ENCODE measurements at regions not wholly inside any gene's neighbourhood (a gene's known extent, or its start where the extent isn't known, plus 50 kb on each side); places are given as distances from the start of the nearest gene placed in this dataset.
"Not testable (repeated sequence)": the region's sequence is repeated elsewhere in the genome, so short reads cannot be mapped to it uniquely, and the experiment has no call there.

GRCh38 chr3:116512931-116513330, 67.6 kb upstream of the LSAMP start:
- H3K4me3 ChIP-seq (ENCODE audit: low read depth in 1 of 3, low read length in 3 of 3): no peak overlapping the region
- no peak overlapping the region for H3K9ac ChIP-seq (ENCODE audit: low read depth in 1 of 2, low read length in 2 of 2)
- DNase-seq (ENCODE audit: low spot score): no peak
- no peak for TF ChIP-seq EGR1 (IDR thresholded peaks at IDR 0.05; ENCODE audit: low read depth in 2 of 2)
- no peak for TF ChIP-seq JUND (IDR thresholded peaks at IDR 0.05)
- no peak for TF ChIP-seq HNF4A (conservative IDR thresholded peaks at IDR 0.05)
- no peak for TF ChIP-seq RXRA (IDR thresholded peaks at IDR 0.05)
- no peaks in the 10 kb centered on the region for H3K4me1 ChIP-seq (ENCODE audit: control insufficient read depth in 4 of 4, insufficient read depth in 4 of 4, low read length in 3 of 4)
- no peak overlapping the region for H3K27ac ChIP-seq (ENCODE audit: low read depth in 1 of 2, low read length in 2 of 2)
- no peaks in the 10 kb centered on the region for H3K9me3 ChIP-seq (ENCODE audit: control insufficient read depth in 4 of 4, low read length in 3 of 4)
- H3K36me3 ChIP-seq (ENCODE audit: control insufficient read depth in 4 of 4, insufficient read depth in 3 of 4, low read depth in 1 of 4, low read length in 3 of 4): no peaks in the 10 kb centered on the region
- WGBS: 54% methylated on average over 2 of the region's 2 CpGs
- no peaks in the 10 kb centered on the region for H3K27me3 ChIP-seq (ENCODE audit: control insufficient read depth in 4 of 4, insufficient read depth in 4 of 4, low read length in 3 of 4)

DNA sequence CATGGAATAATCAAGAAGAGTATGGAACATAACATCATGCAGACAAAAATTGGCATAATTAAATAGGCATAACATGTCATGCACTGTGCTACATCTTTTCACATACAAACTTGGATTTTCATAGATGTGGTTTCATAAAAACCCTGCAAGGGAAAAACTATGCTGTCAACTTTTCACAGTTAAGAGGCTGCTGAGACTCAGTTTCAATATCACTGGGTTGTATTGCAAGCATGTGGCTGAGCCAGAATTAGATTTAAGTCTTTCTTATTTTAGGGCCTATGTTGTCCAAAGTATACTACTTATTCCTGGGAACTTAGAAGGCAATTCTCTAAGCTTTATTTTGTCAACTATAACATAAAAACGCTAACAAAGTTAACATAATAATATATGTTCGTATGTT, 70.7 kb upstream of the LSAMP start:
- Histone ChIP-seq H3K9ac (ENCODE audit: low read depth in 1 of 2, low read length in 2 of 2) (no peak overlapping the region), H3K4me3 (ENCODE audit: low read depth in 1 of 3, low read length in 3 of 3) (no peak overlapping the region)
- 25% methylated on average over 2 of the region's 2 CpGs for WGBS

DNA sequence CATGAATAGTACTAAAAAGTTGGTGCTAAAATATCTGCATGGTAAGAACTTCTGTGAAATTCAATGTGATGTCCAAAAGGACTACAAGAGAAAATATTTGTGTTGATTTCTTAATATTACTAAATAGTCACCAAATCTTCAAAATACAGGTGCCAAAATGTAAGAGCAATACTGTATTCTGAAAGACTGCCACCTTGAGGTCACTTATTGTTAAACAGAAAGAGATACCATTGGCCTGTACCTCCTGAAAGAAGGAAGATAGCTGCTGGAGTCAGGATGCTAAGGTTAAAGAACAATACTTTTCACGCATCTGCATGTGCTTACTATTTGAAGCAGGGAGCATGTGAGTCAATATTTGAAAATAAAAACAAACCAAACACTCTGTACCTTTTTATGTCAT, 72.0 kb upstream of the LSAMP start:
- no peak for DNase-seq (ENCODE audit: low spot score)
- 62% methylated on average over 1 of the region's 1 CpG for WGBS
- no peaks in the 10 kb centered on the region for H3K9me3 ChIP-seq (ENCODE audit: control insufficient read depth in 4 of 4, low read length in 3 of 4)
- TF ChIP-seq, protein P1, sequence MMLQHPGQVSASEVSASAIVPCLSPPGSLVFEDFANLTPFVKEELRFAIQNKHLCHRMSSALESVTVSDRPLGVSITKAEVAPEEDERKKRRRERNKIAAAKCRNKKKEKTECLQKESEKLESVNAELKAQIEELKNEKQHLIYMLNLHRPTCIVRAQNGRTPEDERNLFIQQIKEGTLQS (IDR thresholded peaks at IDR 0.05): no peak
- TF ChIP-seq NR2F2 (IDR thresholded peaks at IDR 0.05): no peak
- TF ChIP-seq SP1 (IDR thresholded peaks at IDR 0.05): no peak
- no peak for TF ChIP-seq FOXA1 (IDR thresholded peaks at IDR 0.05)
- TF ChIP-seq HNF4A (conservative IDR thresholded peaks at IDR 0.05): no peak
- no peak for TF ChIP-seq MAX (IDR thresholded peaks at IDR 0.05)
- no peak for TF ChIP-seq JUND (IDR thresholded peaks at IDR 0.05)
- TF ChIP-seq RXRA (IDR thresholded peaks at IDR 0.05): no peak
- TF ChIP-seq RAD21 (IDR thresholded peaks at IDR 0.05): no peak
- TF ChIP-seq HNF4G (IDR thresholded peaks at IDR 0.05): no peak
- TF ChIP-seq FOXA2 (IDR thresholded peaks at IDR 0.05): no peak
- no peak for TF ChIP-seq REST (IDR thresholded peaks at IDR 0.05)
- TF ChIP-seq, protein P2, sequence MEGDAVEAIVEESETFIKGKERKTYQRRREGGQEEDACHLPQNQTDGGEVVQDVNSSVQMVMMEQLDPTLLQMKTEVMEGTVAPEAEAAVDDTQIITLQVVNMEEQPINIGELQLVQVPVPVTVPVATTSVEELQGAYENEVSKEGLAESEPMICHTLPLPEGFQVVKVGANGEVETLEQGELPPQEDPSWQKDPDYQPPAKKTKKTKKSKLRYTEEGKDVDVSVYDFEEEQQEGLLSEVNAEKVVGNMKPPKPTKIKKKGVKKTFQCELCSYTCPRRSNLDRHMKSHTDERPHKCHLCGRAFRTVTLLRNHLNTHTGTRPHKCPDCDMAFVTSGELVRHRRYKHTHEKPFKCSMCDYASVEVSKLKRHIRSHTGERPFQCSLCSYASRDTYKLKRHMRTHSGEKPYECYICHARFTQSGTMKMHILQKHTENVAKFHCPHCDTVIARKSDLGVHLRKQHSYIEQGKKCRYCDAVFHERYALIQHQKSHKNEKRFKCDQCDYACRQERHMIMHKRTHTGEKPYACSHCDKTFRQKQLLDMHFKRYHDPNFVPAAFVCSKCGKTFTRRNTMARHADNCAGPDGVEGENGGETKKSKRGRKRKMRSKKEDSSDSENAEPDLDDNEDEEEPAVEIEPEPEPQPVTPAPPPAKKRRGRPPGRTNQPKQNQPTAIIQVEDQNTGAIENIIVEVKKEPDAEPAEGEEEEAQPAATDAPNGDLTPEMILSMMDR (IDR thresholded peaks at IDR 0.05; ENCODE audit: low read depth, low read length, missing input control): no peak
- TF ChIP-seq GABPA (IDR thresholded peaks at IDR 0.05 in 1 of 2, conservative IDR thresholded peaks at IDR 0.05 in 1 of 2): no peak
- TF ChIP-seq TAF1 (conservative IDR thresholded peaks at IDR 0.05): no peak
- no peak overlapping the region for H3K27ac ChIP-seq (ENCODE audit: low read depth in 1 of 2, low read length in 2 of 2)
- H3K4me1 ChIP-seq (ENCODE audit: control insufficient read depth in 4 of 4, insufficient read depth in 4 of 4, low read length in 3 of 4): no peaks in the 10 kb centered on the region
- H3K27me3 ChIP-seq (ENCODE audit: control insufficient read depth in 4 of 4, insufficient read depth in 4 of 4, low read length in 3 of 4): no peaks in the 10 kb centered on the region
- no peak overlapping the region for H3K4me3 ChIP-seq (ENCODE audit: low read depth in 1 of 3, low read length in 3 of 3)
- no peak overlapping the region for H3K9ac ChIP-seq (ENCODE audit: low read depth in 1 of 2, low read length in 2 of 2)
- H3K36me3 ChIP-seq (ENCODE audit: control insufficient read depth in 4 of 4, insufficient read depth in 3 of 4, low read depth in 1 of 4, low read length in 3 of 4): no peaks in the 10 kb centered on the region

More for the DNA sequence above, 70.7 kb upstream of the LSAMP start:
- TF ChIP-seq, protein P2 (IDR thresholded peaks at IDR 0.05; ENCODE audit: low read depth, low read length, missing input control): no peak
- TF ChIP-seq RAD21 (IDR thresholded peaks at IDR 0.05) (no peak), GABPA (IDR thresholded peaks at IDR 0.05 in 1 of 2, conservative IDR thresholded peaks at IDR 0.05 in 1 of 2) (no peak), TAF1 (conservative IDR thresholded peaks at IDR 0.05) (no peak), HNF4G (IDR thresholded peaks at IDR 0.05) (no peak)
- H3K27me3 ChIP-seq (ENCODE audit: control insufficient read depth in 4 of 4, insufficient read depth in 4 of 4, low read length in 3 of 4): no peaks in the 10 kb centered on the region
- no peaks in the 10 kb centered on the region for H3K9me3 ChIP-seq (ENCODE audit: control insufficient read depth in 4 of 4, low read length in 3 of 4)
- no peak overlapping the region for H3K27ac ChIP-seq (ENCODE audit: low read depth in 1 of 2, low read length in 2 of 2)
- no peaks in the 10 kb centered on the region for H3K36me3 ChIP-seq (ENCODE audit: control insufficient read depth in 4 of 4, insufficient read depth in 3 of 4, low read depth in 1 of 4, low read length in 3 of 4)
- no peak for DNase-seq (ENCODE audit: low spot score)
- no peaks in the 10 kb centered on the region for H3K4me1 ChIP-seq (ENCODE audit: control insufficient read depth in 4 of 4, insufficient read depth in 4 of 4, low read length in 3 of 4)

DNA sequence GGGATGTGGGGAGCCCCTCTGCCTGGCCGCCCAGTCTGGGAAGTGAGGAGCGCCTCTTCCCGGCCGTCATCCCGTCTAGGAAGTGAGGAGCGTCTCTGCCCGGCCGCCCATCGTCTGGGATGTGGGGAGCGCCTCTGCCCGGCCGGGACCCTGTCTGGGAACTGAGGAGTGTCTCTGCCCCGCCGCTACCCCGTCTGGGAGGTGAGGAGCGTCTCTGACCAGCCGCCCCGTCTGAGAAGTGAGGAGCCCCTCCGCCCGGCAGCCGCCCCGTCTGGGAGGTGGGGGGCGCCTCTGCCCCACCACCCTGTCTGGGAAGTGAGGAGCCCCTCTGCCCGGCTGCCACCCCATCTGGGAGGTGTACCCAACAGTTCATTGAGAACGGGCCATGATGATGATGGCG, 73.8 kb upstream of the LSAMP start:
- not testable (repeated sequence) for DNase-seq (ENCODE audit: low spot score); H3K4me1 ChIP-seq (ENCODE audit: control insufficient read depth in 4 of 4, insufficient read depth in 4 of 4, low read length in 3 of 4); H3K27ac ChIP-seq (ENCODE audit: low read depth in 1 of 2, low read length in 2 of 2); H3K27me3 ChIP-seq (ENCODE audit: control insufficient read depth in 4 of 4, insufficient read depth in 4 of 4, low read length in 3 of 4); H3K9ac ChIP-seq (ENCODE audit: low read depth in 1 of 2, low read length in 2 of 2); H3K36me3 ChIP-seq (ENCODE audit: control insufficient read depth in 4 of 4, insufficient read depth in 3 of 4, low read depth in 1 of 4, low read length in 3 of 4); H3K4me3 ChIP-seq (ENCODE audit: low read depth in 1 of 3, low read length in 3 of 3); H3K9me3 ChIP-seq (ENCODE audit: control insufficient read depth in 4 of 4, low read length in 3 of 4)
- 87% methylated on average over 21 of the region's 26 CpGs for WGBS

Data from liver (tissue), 8 donors.